ENCODE measurements at regions not wholly inside any gene's neighbourhood (a gene's known extent, or its start where the extent isn't known, plus 50 kb on each side); places are given as distances from the start of the nearest gene placed in this dataset.

DNA sequence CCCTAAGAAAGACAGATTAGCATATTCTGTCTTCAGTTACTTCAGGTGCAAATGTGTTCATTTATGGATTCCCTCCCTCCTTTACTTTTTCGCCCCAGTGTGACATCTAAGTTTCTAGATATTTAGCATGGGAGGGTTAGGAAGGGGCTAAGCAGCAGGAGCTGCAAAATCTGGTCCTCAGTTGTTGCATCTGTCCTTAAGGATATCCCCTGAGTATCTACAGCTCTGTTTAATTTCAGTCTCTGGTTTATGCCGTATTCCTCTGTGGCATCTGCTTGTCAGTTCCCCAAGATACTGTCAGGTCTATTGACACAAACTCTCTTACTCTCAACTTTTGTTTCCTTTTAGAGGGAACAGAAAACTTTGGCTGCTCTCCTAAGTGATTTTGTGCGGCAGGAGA is 754.6 kb upstream of the MAP3K7 start:
- Histone ChIP-seq H3K4me1 (no peaks in the 10 kb centered on the region), H3K4me3 (no peak overlapping the region), H3K27ac (no peak overlapping the region), H3K9me3 (no peaks in the 10 kb centered on the region), H3K36me3 (no peaks in the 10 kb centered on the region), H3K27me3 (no peaks in the 10 kb centered on the region)
- TF ChIP-seq, protein P1, sequence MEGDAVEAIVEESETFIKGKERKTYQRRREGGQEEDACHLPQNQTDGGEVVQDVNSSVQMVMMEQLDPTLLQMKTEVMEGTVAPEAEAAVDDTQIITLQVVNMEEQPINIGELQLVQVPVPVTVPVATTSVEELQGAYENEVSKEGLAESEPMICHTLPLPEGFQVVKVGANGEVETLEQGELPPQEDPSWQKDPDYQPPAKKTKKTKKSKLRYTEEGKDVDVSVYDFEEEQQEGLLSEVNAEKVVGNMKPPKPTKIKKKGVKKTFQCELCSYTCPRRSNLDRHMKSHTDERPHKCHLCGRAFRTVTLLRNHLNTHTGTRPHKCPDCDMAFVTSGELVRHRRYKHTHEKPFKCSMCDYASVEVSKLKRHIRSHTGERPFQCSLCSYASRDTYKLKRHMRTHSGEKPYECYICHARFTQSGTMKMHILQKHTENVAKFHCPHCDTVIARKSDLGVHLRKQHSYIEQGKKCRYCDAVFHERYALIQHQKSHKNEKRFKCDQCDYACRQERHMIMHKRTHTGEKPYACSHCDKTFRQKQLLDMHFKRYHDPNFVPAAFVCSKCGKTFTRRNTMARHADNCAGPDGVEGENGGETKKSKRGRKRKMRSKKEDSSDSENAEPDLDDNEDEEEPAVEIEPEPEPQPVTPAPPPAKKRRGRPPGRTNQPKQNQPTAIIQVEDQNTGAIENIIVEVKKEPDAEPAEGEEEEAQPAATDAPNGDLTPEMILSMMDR (IDR thresholded peaks at IDR 0.05), result no peak
- intact Hi-C loops (cut with DNase I), result no loop called here
- DNase-seq (no peak), ATAC-seq (no peak)

DNA sequence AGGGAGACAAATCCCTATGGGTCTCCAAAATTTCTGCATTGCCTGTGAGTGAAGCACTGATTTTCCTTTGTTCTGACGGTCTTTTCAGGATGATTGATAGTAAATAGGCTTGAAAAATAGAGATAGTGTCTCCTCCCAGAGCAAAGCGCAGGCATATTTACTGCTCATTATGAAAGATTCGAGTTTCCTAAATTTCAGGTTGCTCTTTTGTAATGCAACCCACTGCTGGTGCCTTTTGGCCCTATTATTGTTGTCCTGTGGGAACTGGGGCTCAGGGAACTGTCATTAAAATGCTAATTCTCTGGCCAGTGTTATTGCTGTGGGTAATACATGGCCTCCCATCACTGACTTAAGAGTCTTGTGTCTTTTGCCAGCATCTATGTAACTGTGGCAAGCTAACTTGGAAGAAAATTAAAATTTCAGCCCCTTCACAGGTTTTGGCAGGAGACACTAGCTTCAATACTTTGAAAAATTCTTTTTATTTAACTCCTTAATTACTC is 754.1 kb upstream of the MAP3K7 start:
- no peak overlapping the region for H3K27ac ChIP-seq
- DNase-seq (no peak), ATAC-seq (no peak)
- intact Hi-C loops (cut with DNase I), result no loop called here
- no peak overlapping the region for H3K4me3 ChIP-seq
- no peaks in the 10 kb centered on the region for H3K27me3 ChIP-seq
- H3K4me1 ChIP-seq, result no peaks in the 10 kb centered on the region
- no peaks in the 10 kb centered on the region for H3K36me3 ChIP-seq
- TF ChIP-seq, protein P1 (IDR thresholded peaks at IDR 0.05), result no peak
- no peaks in the 10 kb centered on the region for H3K9me3 ChIP-seq

DNA sequence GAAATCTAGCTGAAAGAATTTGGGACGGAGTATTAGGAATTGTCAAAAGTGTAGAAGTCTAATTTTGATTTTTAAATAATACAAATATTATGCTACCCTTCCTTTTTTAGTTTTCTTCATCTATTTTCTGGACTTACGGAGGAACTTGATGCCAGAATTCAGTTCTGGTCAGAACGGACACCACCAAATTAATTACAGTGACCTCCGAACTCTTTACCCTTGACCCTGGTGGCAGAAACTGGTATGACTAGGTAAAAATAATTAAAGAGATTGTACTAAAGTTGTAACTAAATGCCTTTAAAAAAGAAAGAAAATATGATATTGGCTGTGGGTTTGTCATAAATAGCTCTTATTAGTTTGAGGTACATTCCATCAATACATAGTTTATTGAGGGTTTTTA is 751.1 kb upstream of the MAP3K7 start:
- Histone ChIP-seq H3K27me3 (no peaks in the 10 kb centered on the region), H3K4me1 (no peaks in the 10 kb centered on the region), H3K4me3 (no peak overlapping the region), H3K27ac (no peak overlapping the region), H3K9me3 (no peaks in the 10 kb centered on the region), H3K36me3 (no peaks in the 10 kb centered on the region)
- ATAC-seq (no peak), DNase-seq (no peak)
- TF ChIP-seq, protein P1 (IDR thresholded peaks at IDR 0.05), result no peak
- intact Hi-C loops (cut with DNase I), result no loop called here

DNA sequence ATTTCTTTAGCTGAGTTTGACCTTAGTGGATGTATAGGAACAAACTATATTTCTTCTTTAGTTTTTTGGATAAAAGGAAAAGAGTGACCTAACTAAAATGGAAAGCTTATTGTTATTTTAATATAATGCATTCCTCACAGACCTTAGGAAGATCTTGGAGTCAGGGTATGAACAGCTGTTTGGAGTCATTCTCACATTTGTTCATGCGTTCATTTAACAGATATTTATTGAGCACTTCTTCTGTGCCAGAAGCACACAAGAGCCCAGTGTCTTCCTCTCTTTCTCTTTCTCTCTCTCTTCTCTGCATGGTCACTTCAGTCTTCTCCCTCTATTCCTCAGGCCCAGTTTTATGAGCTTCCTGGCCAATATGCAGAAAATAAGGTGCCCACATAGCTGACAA is 744.0 kb upstream of the MAP3K7 start:
- H3K4me1 ChIP-seq, result no peaks in the 10 kb centered on the region
- H3K36me3 ChIP-seq, result no peaks in the 10 kb centered on the region
- ATAC-seq, result no peak
- DNase-seq, result no peak
- H3K9me3 ChIP-seq, result no peaks in the 10 kb centered on the region
- H3K27ac ChIP-seq, result no peak overlapping the region
- TF ChIP-seq, protein P1 (IDR thresholded peaks at IDR 0.05), result no peak
- intact Hi-C loops (cut with DNase I), result no loop called here
- H3K27me3 ChIP-seq, result no peaks in the 10 kb centered on the region
- H3K4me3 ChIP-seq, result no peak overlapping the region

DNA sequence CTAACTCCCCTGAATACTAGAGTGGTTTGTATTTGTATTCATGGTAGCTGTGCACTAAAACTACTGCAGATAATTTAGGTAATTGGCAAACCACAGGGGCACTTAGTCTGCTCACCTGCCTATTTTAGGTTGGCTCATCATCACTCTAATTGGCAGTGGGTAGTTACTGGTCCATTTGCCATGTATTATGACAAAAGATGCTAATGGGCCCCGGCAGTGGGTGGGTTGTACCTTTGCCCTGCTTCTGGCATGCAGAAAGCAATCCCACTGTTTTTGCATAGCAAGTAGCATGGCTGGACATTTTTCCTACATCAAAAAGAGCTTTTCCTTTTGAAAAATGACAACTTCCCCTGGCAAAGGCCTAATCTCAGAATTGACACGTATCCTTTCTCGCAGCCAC is 741.4 kb upstream of the MAP3K7 start:
- H3K27ac ChIP-seq, result no peak overlapping the region
- H3K4me3 ChIP-seq, result no peak overlapping the region
- no peaks in the 10 kb centered on the region for H3K9me3 ChIP-seq
- H3K27me3 ChIP-seq, result no peaks in the 10 kb centered on the region
- H3K36me3 ChIP-seq, result no peaks in the 10 kb centered on the region
- DNase-seq (no peak), ATAC-seq (no peak)
- intact Hi-C loops (cut with DNase I), result no loop called here
- H3K4me1 ChIP-seq, result no peaks in the 10 kb centered on the region
- TF ChIP-seq, protein P1 (IDR thresholded peaks at IDR 0.05), result no peak

DNA sequence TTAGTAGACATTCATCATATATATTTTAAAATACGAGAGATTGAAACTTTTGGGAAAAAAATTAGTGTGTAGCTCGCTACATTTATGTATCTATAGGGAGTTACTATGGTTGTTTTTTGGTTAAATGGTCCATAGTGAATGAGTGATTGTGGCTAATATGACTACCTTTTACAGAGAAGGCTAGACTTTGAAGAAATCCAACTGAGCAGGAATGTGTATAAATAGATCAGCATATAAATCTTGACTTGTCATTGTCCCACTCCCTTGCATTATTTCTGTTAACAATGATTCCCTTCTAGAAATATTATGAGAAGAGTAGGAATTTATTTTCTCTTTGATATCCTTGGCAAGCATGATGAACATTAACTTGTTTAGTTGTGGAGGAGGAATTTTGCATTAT is 737.8 kb upstream of the MAP3K7 start:
- H3K9me3 ChIP-seq, result no peaks in the 10 kb centered on the region
- H3K4me3 ChIP-seq, result no peak overlapping the region
- ATAC-seq (no peak), DNase-seq (no peak)
- H3K27ac ChIP-seq, result no peak overlapping the region
- no peaks in the 10 kb centered on the region for H3K27me3 ChIP-seq
- TF ChIP-seq, protein P1 (IDR thresholded peaks at IDR 0.05), result no peak
- H3K36me3 ChIP-seq, result no peaks in the 10 kb centered on the region
- intact Hi-C loops (cut with DNase I), result no loop called here
- no peaks in the 10 kb centered on the region for H3K4me1 ChIP-seq

Measured in upper lobe of right lung (tissue), 1 donor.